Endothelial cell of umbilical vein (primary cell): ENCODE measurements at regions not wholly inside any gene's neighbourhood (a gene's known extent, or its start where the extent isn't known, plus 50 kb on each side); places are given as distances from the start of the nearest gene placed in this dataset.

ENCODE experiments used
- BruUV-seq: library from RNA; stranded (reverse); fragments of 400-500 nt; replicated peaks from 2 replicates; lab custom pipeline; 2021; lab: Mats Ljungman, UMichigan
- CTCF ChIA-PET: fragments of 300-600, 350-600 bp; sonication (Branson Sonifier 250); formaldehyde crosslinking; loops from one replicate; lab custom pipeline; 2021; ENCODE audit warnings: antibody characterized with exemption, inconsistent platforms; lab: Charles Lee
- POLR2A ChIA-PET: fragments of 300-600, 350-600 bp; sonication (Branson Sonifier 250); formaldehyde crosslinking; loops from one replicate; lab custom pipeline; 2021; ENCODE audit warnings: antibody characterized with exemption, inconsistent platforms; lab: Charles Lee
- DNase-seq: peaks from one replicate; pipeline ENCODE4 v3.0.0-alpha.2; 2011; ENCODE audit warnings: low read depth, low spot score
- FAIRE-seq: peaks from 2 replicates; lab custom pipeline; 2011; peaks lifted over from hg19 to GRCh38; lab: Jason Lieb, UNC
- H2AFZ ChIP-seq: 2 replicates; pipeline ENCODE4 v1.6.0; 2012; ENCODE audit warnings: low read depth, low read length, control low read depth, inconsistent platforms
- H3K27ac ChIP-seq: 2 replicates; pipeline ENCODE4 v1.5.1; 2011; ENCODE audit warnings: low read depth, mild to moderate bottlenecking, control low read depth, low read length, moderate library complexity; ENCODE audit not compliant: insufficient read depth
- H3K27me3 ChIP-seq, 2 experiments: 2 replicates each; pipeline versions ENCODE4 v1.6.0 to v1.6.1; 2011; ENCODE audit warnings: low read length in 2 of 2, mixed read lengths in 1 of 2; ENCODE audit not compliant: control insufficient read depth in 2 of 2, insufficient read depth in 2 of 2
- H3K36me3 ChIP-seq, 2 experiments: 2 replicates in 1 of 2; 3 replicates in 1 of 2; pipeline ENCODE4 v1.5.1; 2011; ENCODE audit warnings: low read length in 2 of 2, mild to moderate bottlenecking in 1 of 2, moderate library complexity in 1 of 2; ENCODE audit not compliant: control insufficient read depth in 2 of 2, insufficient read depth in 2 of 2; ENCODE audit errors: extremely low read depth in 1 of 2
- H3K4me1 ChIP-seq: 3 replicates; pipeline ENCODE4 v1.5.1; 2011; ENCODE audit warnings: mild to moderate bottlenecking, low read length; ENCODE audit not compliant: control insufficient read depth, insufficient read depth; ENCODE audit errors: extremely low read depth
- H3K4me2 ChIP-seq: 2 replicates; pipeline ENCODE4 v1.6.1; 2011; ENCODE audit warnings: low read length, control low read depth, mixed read lengths; ENCODE audit not compliant: insufficient read depth
- H3K4me3 ChIP-seq, 3 experiments: fragments of 200-600 bp in 1 of 3; sonication (generic), shearing (Covaris generic) in 1 of 3; replicated peaks in 1 of 3; 2 replicates each; pipeline ENCODE4 v1.5.1; 2011 to 2016; ENCODE audit warnings: control low read depth in 3 of 3, low read length in 3 of 3, mild to moderate bottlenecking in 2 of 3, inconsistent platforms in 1 of 3, low read depth in 1 of 3, moderate library complexity in 1 of 3; ENCODE audit not compliant: insufficient read depth in 1 of 3
- H3K79me2 ChIP-seq: 2 replicates; pipeline ENCODE4 v1.6.0; 2012; ENCODE audit warnings: low read length, inconsistent platforms; ENCODE audit not compliant: control insufficient read depth, insufficient read depth
- H3K9ac ChIP-seq: replicated peaks from 2 replicates; pipeline ENCODE3; 2011; ENCODE audit warnings: low read length, control low read depth; ENCODE audit not compliant: insufficient read depth; ENCODE audit errors: extremely low read depth
- H3K9me1 ChIP-seq: replicated peaks from 3 replicates; pipeline ENCODE4 v1.6.0; 2011; ENCODE audit warnings: mild to moderate bottlenecking, low read length; ENCODE audit not compliant: control insufficient read depth, insufficient read depth; ENCODE audit errors: extremely low read depth
- H3K9me3 ChIP-seq: replicated peaks from 2 replicates; pipeline ENCODE4 v1.5.1; 2012; ENCODE audit warnings: low read length, inconsistent platforms; ENCODE audit not compliant: control insufficient read depth, insufficient read depth
- H4K20me1 ChIP-seq: replicated peaks from 2 replicates; pipeline ENCODE3; 2011; ENCODE audit warnings: mild to moderate bottlenecking, low read length; ENCODE audit not compliant: control insufficient read depth, insufficient read depth; ENCODE audit errors: extremely low read depth
- CTCF ChIP-seq, 2 donors: IDR thresholded peaks; 1 replicate in 1 of 2; 2 replicates in 1 of 2; pipeline ENCODE4 v1.5.1; 2011; ENCODE audit warnings: low read length in 2 of 2, mild to moderate bottlenecking in 2 of 2, moderate library complexity in 2 of 2, control low read depth in 1 of 2, inconsistent platforms in 1 of 2, low read depth in 1 of 2; ENCODE audit not compliant: insufficient read depth in 1 of 2; ENCODE audit errors: extremely low read depth in 1 of 2
- EZH2 ChIP-seq: IDR thresholded peaks from 2 replicates; pipeline ENCODE4 v1.6.1; 2012; ENCODE audit warnings: borderline replicate concordance, low read depth, mild to moderate bottlenecking, moderate library complexity, low read length, inconsistent platforms; ENCODE audit not compliant: severe bottlenecking
- FOS ChIP-seq: IDR thresholded peaks from 2 replicates; pipeline ENCODE4 v1.6.1; 2011; ENCODE audit warnings: mild to moderate bottlenecking, low read length, moderate library complexity, borderline replicate concordance; ENCODE audit not compliant: insufficient read depth
- GATA2 ChIP-seq: IDR thresholded peaks from 2 replicates; pipeline ENCODE4 v1.7.0; 2011; ENCODE audit warnings: low read depth, mild to moderate bottlenecking, moderate library complexity, mixed read lengths, low read length; ENCODE audit not compliant: insufficient read length, insufficient read depth
- JUN ChIP-seq: IDR thresholded peaks from 2 replicates; pipeline ENCODE4 v1.6.1; 2011; ENCODE audit warnings: borderline replicate concordance, low read depth; ENCODE audit not compliant: insufficient read length, insufficient read depth
- MAX ChIP-seq: IDR thresholded peaks from 2 replicates; pipeline ENCODE4 v1.6.1; 2011; ENCODE audit not compliant: insufficient read depth, insufficient read length
- MYC ChIP-seq: IDR thresholded peaks from one replicate; pipeline ENCODE4 v1.6.1; 2011; ENCODE audit warnings: mild to moderate bottlenecking, low read depth, low read length
- POLR2A ChIP-seq: IDR thresholded peaks from 2 replicates; pipeline ENCODE4 v1.6.1; 2012; ENCODE audit warnings: low read depth, mild to moderate bottlenecking, control low read depth, low read length
- POLR2AphosphoS5 ChIP-seq: IDR thresholded peaks from 2 replicates; pipeline ENCODE4 v1.6.1; 2012; ENCODE audit warnings: low read depth, mild to moderate bottlenecking, control low read depth, low read length, moderate library complexity; ENCODE audit not compliant: insufficient read depth
- dilution Hi-C: fragments of 300-500 bp; cut with MboI; formaldehyde crosslinking; loops from one replicate; pipeline ENCODE4 v1.15.0; 2019; ENCODE audit warnings: low sequenced_read_pairs; ENCODE audit not compliant: extremely low pct_ligation_motif_present
- intact Hi-C: fragments of 100-400 bp; cut with micrococcal nuclease; formaldehyde crosslinking; loops from one replicate; pipeline ENCODE4 v1.10.0; 2022

DNA sequence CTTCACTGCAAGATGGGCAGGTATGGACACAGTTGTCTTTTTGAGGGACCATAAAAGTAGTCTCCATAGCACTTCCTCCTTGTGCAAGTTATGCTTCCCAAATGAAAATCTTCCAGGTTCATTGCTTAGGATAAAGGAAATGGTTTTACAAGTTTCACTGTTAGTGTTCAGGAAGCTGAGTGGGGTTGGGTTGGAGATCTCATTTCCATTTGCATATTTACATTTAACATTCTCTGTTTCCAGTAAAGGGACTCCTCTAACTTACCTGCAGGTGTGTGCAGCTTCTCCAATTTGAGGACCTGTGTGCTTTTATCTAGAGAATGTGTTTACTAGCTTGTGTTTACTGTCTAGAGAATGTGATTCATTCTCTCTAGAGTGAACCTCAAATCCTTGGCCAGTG lies 141.3 kb upstream of the POU2AF2 start:
- CTCF ChIA-PET, result no interaction called here
- no peaks in the 10 kb centered on the region for H3K36me3 ChIP-seq
- POLR2A ChIA-PET, result no interaction called here
- no peak overlapping the region for H3K4me3 ChIP-seq
- H3K27me3 ChIP-seq, result peaks cover 0 to 4% of the 10 kb centered on the region in 2 experiments
- no peaks in the 10 kb centered on the region for H3K4me1 ChIP-seq
- no peak overlapping the region for H3K4me2 ChIP-seq
- no TSS peak for BruUV-seq
- no peak overlapping the region for H3K27ac ChIP-seq
- H3K9ac ChIP-seq, result no peak overlapping the region
- TF ChIP-seq FOS (no peak), CTCF (IDR thresholded peaks at IDR 0.05; ENCODE audit: extremely low read depth in 1 of 2, insufficient read depth in 1 of 2, low read depth in 1 of 2, low read length in 2 of 2) (no peak), MYC (no peak), POLR2A (no peak), JUN (no peak), EZH2 (no peak), GATA2 (no peak), POLR2AphosphoS5 (no peak), MAX (no peak)
- H3K9me1 ChIP-seq, result no peaks in the 10 kb centered on the region
- FAIRE-seq, result no peak
- no peak for DNase-seq
- intact Hi-C loops, result no loop called here
- H4K20me1 ChIP-seq, result no peaks in the 10 kb centered on the region
- H3K79me2 ChIP-seq, result no peaks in the 10 kb centered on the region
- no peaks in the 10 kb centered on the region for H3K9me3 ChIP-seq
- dilution Hi-C loops, result no loop called here
- no peak overlapping the region for H2AFZ ChIP-seq
